GM12878 (cell line): ENCODE measurements at regions not wholly inside any gene's neighbourhood (a gene's known extent, or its start where the extent isn't known, plus 50 kb on each side); places are given as distances from the start of the nearest gene placed in this dataset.

Experiments
- ATAC-seq: fragments of 200-7000 bp; cut with Tn5 transposase; 3 replicates; pipeline ENCODE4 v1.9.1; 2020; ENCODE audit warnings: mild to moderate bottlenecking, moderate library complexity
- BruUV-seq: library from RNA; stranded (reverse); fragments of 400-500 nt; replicated peaks from 2 replicates; lab custom pipeline; 2021; lab: Mats Ljungman, UMichigan
- CTCF ChIA-PET: fragments of 300-600 bp; sonication (Branson Sonifier 250); formaldehyde crosslinking; extraction: SDS; loops from one replicate; lab custom pipeline; 2021; ENCODE audit warnings: inconsistent platforms; lab: Yijun Ruan, JAX
- POLR2A ChIA-PET: fragments of 350-600 bp; formaldehyde crosslinking; extraction: SDS; loops from one replicate; lab custom pipeline; 2021; ENCODE audit warnings: inconsistent platforms; lab: Charles Lee
- RAD21 ChIA-PET: fragments of 300-600 bp; sonication (Branson Sonifier 250); formaldehyde crosslinking; loops from one replicate; lab custom pipeline; 2023; ENCODE audit warnings: antibody characterized with exemption; ENCODE audit not compliant: unreplicated experiment; lab: Charles Lee
- SMC1A ChIA-PET: fragments of 300-600 bp; sonication (Branson Sonifier 250); formaldehyde crosslinking; loops from one replicate; lab custom pipeline; 2023; ENCODE audit not compliant: unreplicated experiment, uncharacterized antibody; lab: Charles Lee
- DNase-seq: peaks from one replicate; pipeline ENCODE4 v3.0.0-alpha.2; 2011; ENCODE audit warnings: low read depth, low spot score
- FAIRE-seq: peaks from 3 replicates; lab custom pipeline; 2011; peaks lifted over from hg19 to GRCh38; lab: Jason Lieb, UNC
- H2AFZ ChIP-seq: 2 replicates; pipeline ENCODE4 v1.6.0; 2011; ENCODE audit warnings: low read depth, low read length, control low read depth; ENCODE audit not compliant: control insufficient read depth
- H3K27ac ChIP-seq: 2 replicates; pipeline ENCODE4 v1.5.1; 2011; ENCODE audit warnings: control low read depth; ENCODE audit not compliant: control insufficient read depth, insufficient read depth
- H3K27me3 ChIP-seq, 2 experiments: replicated peaks in 1 of 2; 2 replicates each; pipeline versions ENCODE4 v1.6.0 to v1.6.1; 2011; ENCODE audit warnings: low read length in 1 of 2; ENCODE audit not compliant: control insufficient read depth in 2 of 2, insufficient read depth in 2 of 2
- H3K36me3 ChIP-seq, 2 experiments: 2 replicates each; pipeline ENCODE4 v1.5.1; 2011; ENCODE audit warnings: low read length in 1 of 2; ENCODE audit not compliant: control insufficient read depth in 2 of 2, insufficient read depth in 2 of 2
- H3K4me1 ChIP-seq: 2 replicates; pipeline ENCODE4 v1.6.1; 2011; ENCODE audit warnings: mild to moderate bottlenecking, low read length, moderate library complexity, mixed read lengths; ENCODE audit not compliant: control insufficient read depth, insufficient read depth
- H3K4me2 ChIP-seq: 2 replicates; pipeline ENCODE4 v1.6.0; 2011; ENCODE audit warnings: control low read depth; ENCODE audit not compliant: control insufficient read depth, insufficient read depth
- H3K4me3 ChIP-seq: fragments of 200-600 bp; sonication (generic); 2 replicates; pipeline ENCODE4 v1.5.1; 2016
- H3K79me2 ChIP-seq: 2 replicates; pipeline ENCODE4 v1.6.0; 2011; ENCODE audit warnings: low read length; ENCODE audit not compliant: control insufficient read depth, insufficient read depth
- H3K9ac ChIP-seq: 2 replicates; pipeline ENCODE4 v1.8.0; 2011; ENCODE audit warnings: low read length, control low read depth, mixed read lengths; ENCODE audit not compliant: control insufficient read depth, insufficient read depth
- H3K9me3 ChIP-seq: replicated peaks from 3 replicates; pipeline ENCODE4 v1.5.1; 2011; ENCODE audit warnings: mild to moderate bottlenecking, low read length; ENCODE audit not compliant: control insufficient read depth, insufficient read depth
- H4K20me1 ChIP-seq: 2 replicates; pipeline ENCODE4 v1.6.0; 2011; ENCODE audit not compliant: control insufficient read depth, insufficient read depth
- BCL3 ChIP-seq: IDR thresholded peaks from 2 replicates; pipeline ENCODE4 v1.6.1; 2011; ENCODE audit warnings: borderline replicate concordance, low read depth, mild to moderate bottlenecking, moderate library complexity, low read length; ENCODE audit not compliant: insufficient read depth, poor library complexity, severe bottlenecking
- BHLHE40 ChIP-seq, 2 experiments: fragments of 450-650 bp in 1 of 2; IDR thresholded peaks; 2 replicates each; pipeline ENCODE4 v1.6.1; 2011 to 2017; ENCODE audit warnings: low read depth in 2 of 2, borderline replicate concordance in 1 of 2, improper control_type of control experiment in 1 of 2, low read length in 1 of 2, mild to moderate bottlenecking in 1 of 2
- CREB1 ChIP-seq: IDR thresholded peaks from 2 replicates; pipeline ENCODE4 v1.6.1; 2012; ENCODE audit warnings: low read depth, mild to moderate bottlenecking, inconsistent platforms
- FOXM1 ChIP-seq: IDR thresholded peaks from 2 replicates; pipeline ENCODE4 v1.6.1; 2012; ENCODE audit warnings: low read depth, mild to moderate bottlenecking, inconsistent platforms, low read length, moderate library complexity
- MTA2 ChIP-seq: fragments of 450-650 bp; IDR thresholded peaks from 2 replicates; pipeline ENCODE4 v1.6.1; 2016; ENCODE audit warnings: low read depth, mild to moderate bottlenecking, moderate library complexity
- NRF1 ChIP-seq: conservative IDR thresholded peaks from 2 replicates; pipeline ENCODE4 v1.6.1; 2011; ENCODE audit warnings: mild to moderate bottlenecking, low read depth, low read length, improper control_type of control experiment
- PBX3 ChIP-seq: IDR thresholded peaks from 2 replicates; pipeline ENCODE4 v1.6.1; 2011; ENCODE audit warnings: mild to moderate bottlenecking, low read depth, low read length, moderate library complexity; ENCODE audit not compliant: insufficient replicate concordance
- SMAD1 ChIP-seq: fragments of 450-650 bp; IDR thresholded peaks from 2 replicates; pipeline ENCODE4 v1.6.1; 2018; ENCODE audit warnings: mild to moderate bottlenecking, low read depth; ENCODE audit not compliant: partially characterized antibody
- SPI1 ChIP-seq: IDR thresholded peaks from 2 replicates; pipeline ENCODE4 v1.6.1; 2011; ENCODE audit warnings: low read depth, mild to moderate bottlenecking, low read length, moderate library complexity, borderline replicate concordance; ENCODE audit not compliant: insufficient read depth
- SUPT20H ChIP-seq: IDR thresholded peaks from 2 replicates; pipeline ENCODE4 v1.6.1; 2011; ENCODE audit warnings: low read depth, mild to moderate bottlenecking, low read length, moderate library complexity, borderline replicate concordance; ENCODE audit not compliant: control insufficient read depth
- TCF3 ChIP-seq: IDR thresholded peaks from 2 replicates; pipeline ENCODE4 v1.6.1; 2012; ENCODE audit warnings: low read depth, mild to moderate bottlenecking, low read length, borderline replicate concordance; ENCODE audit not compliant: insufficient read depth
- ZNF217 ChIP-seq: fragments of 450-650 bp; IDR thresholded peaks from 2 replicates; pipeline ENCODE4 v1.6.1; 2017; ENCODE audit warnings: antibody characterized with exemption, mild to moderate bottlenecking
- ZNF274 ChIP-seq: IDR thresholded peaks from one replicate; pipeline ENCODE4 v1.8.0; 2011; ENCODE audit not compliant: insufficient read length, insufficient read depth
- WGBS: methylation state at CpG from one replicate; pipeline ENCODE4 v1.1.6; 2016; ENCODE audit warnings: low lambda C conversion rate; ENCODE audit not compliant: insufficient replicate concordance, insufficient coverage; ENCODE audit errors: missing lambda C conversion rate; 5-methylcytosine and 5-hydroxymethylcytosine counted together
- in situ Hi-C: fragments of 300-500 bp; cut with MboI; formaldehyde crosslinking; loops from 9 replicates; pipeline ENCODE4 v1.14.3; 2018; ENCODE audit warnings: mixed read lengths
- intact Hi-C: fragments of 100-400 bp; cut with micrococcal nuclease; formaldehyde crosslinking; loops from one replicate; pipeline ENCODE4 v1.14.2; 2022; ENCODE audit not compliant: unreplicated experiment

- no peak overlapping the region for H3K4me3 ChIP-seq
- FAIRE-seq (no peak), DNase-seq (no peak), ATAC-seq (no peak)
- H3K9me3 ChIP-seq, result no peaks in the 10 kb centered on the region
- RAD21 ChIA-PET, result no interaction called here
- POLR2A ChIA-PET, result no interaction called here
- H3K79me2 ChIP-seq, result no peaks in the 10 kb centered on the region
- no peak overlapping the region for H3K9ac ChIP-seq
- H3K4me2 ChIP-seq, result no peak overlapping the region
- H4K20me1 ChIP-seq, result no peaks in the 10 kb centered on the region
- H3K36me3 ChIP-seq, result no peaks in the 10 kb centered on the region
- SMC1A ChIA-PET, result no interaction called here
- H3K4me1 ChIP-seq, result no peaks in the 10 kb centered on the region
- intact Hi-C loops (no loop called here), in situ Hi-C loops (no loop called here)
- no peak overlapping the region for H3K27ac ChIP-seq
- BruUV-seq, result no TSS peak
- TF ChIP-seq BCL3 (no peak), TCF3 (no peak), FOXM1 (no peak), BHLHE40 (IDR thresholded peaks at IDR 0.05; ENCODE audit: borderline replicate concordance in 1 of 2, low read depth in 2 of 2, low read length in 1 of 2) (no peak), ZNF217 (no peak), NRF1 (no peak), SMAD1 (no peak), PBX3 (no peak), MTA2 (no peak), CREB1 (no peak), SUPT20H (no peak), SPI1 (no peak), ZNF274 (no peak)
- WGBS, result 27% methylated on average over 5 of the region's 5 CpGs
- CTCF ChIA-PET, result no interaction called here
- no peak overlapping the region for H2AFZ ChIP-seq
- peaks cover 0 to 2% of the 10 kb centered on the region in 2 experiments; a peak in 1 of 4 replicates for H3K27me3 ChIP-seq
Observed at GRCh38 chr15:72866866-72867616, 83.5 kb upstream of the ADPGK start.
